ENCODE measurements at regions not wholly inside any gene's neighbourhood (a gene's known extent, or its start where the extent isn't known, plus 50 kb on each side); places are given as distances from the start of the nearest gene placed in this dataset.

DNA sequence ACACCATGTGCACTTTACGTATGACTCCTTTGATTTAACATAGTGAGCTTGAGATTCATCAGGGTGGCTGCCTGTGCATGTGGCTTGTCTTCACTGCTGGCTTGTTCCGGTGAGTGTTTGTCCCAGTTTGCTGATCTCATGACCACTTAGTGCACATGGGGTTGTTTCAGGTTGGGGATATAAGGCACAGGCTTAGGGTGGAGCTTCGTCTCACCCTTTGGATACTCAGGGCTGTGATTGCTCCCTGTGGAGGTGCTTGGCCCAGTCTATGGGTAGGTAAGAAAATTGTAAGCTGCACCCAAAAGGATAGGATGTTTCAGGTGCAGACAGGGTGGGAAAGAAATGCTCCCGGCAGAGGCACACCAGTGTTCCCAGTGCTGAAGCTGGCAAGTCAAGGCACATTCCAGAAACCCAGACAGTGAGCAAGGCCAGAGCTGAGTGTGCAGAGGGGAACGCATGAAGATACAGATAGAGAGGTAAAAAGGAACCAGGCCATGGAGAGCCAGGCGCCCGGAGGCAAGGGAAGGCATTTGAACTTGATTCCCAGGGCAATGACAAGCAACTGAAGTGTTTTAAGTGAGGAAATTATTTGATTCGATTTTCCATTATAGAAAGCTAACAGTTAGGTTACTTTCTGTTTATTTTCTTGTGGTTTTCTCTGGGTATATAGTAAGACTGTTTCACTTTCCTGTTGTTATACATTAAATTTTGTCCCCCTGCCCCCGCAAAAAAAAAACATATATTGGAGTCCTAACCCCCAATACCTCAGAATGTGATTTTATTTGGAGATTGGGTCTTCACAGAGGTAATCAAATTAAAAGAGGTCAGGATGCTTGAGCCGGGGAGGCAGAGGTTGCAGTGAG lies 289.8 kb upstream of the KLF6 start (continued):
- TF ChIP-seq, protein P1, sequence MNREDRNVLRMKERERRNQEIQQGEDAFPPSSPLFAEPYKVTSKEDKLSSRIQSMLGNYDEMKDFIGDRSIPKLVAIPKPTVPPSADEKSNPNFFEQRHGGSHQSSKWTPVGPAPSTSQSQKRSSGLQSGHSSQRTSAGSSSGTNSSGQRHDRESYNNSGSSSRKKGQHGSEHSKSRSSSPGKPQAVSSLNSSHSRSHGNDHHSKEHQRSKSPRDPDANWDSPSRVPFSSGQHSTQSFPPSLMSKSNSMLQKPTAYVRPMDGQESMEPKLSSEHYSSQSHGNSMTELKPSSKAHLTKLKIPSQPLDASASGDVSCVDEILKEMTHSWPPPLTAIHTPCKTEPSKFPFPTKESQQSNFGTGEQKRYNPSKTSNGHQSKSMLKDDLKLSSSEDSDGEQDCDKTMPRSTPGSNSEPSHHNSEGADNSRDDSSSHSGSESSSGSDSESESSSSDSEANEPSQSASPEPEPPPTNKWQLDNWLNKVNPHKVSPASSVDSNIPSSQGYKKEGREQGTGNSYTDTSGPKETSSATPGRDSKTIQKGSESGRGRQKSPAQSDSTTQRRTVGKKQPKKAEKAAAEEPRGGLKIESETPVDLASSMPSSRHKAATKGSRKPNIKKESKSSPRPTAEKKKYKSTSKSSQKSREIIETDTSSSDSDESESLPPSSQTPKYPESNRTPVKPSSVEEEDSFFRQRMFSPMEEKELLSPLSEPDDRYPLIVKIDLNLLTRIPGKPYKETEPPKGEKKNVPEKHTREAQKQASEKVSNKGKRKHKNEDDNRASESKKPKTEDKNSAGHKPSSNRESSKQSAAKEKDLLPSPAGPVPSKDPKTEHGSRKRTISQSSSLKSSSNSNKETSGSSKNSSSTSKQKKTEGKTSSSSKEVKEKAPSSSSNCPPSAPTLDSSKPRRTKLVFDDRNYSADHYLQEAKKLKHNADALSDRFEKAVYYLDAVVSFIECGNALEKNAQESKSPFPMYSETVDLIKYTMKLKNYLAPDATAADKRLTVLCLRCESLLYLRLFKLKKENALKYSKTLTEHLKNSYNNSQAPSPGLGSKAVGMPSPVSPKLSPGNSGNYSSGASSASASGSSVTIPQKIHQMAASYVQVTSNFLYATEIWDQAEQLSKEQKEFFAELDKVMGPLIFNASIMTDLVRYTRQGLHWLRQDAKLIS (CRISPR knock-in tag; IDR thresholded peaks at IDR 0.05; ENCODE audit: borderline replicate concordance), result no peak

DNA sequence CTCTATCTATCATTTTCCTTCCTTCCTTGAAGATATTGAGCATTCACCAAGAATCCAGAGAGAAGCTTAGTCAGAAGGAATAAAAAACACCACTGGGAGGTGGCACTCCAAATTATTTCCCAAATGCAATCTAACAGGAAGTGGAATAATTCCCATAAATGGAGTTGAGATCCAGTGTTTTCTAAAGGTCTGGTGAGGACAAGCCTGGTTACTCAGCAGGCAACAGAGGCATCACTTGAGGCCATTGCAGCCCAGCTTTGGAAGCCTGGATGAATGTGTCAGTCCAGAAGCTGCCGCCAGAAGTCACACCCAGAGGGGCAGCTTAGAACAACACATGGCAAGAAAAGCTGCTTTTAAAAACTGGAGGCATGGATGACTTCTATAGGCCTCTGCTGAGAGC lies 288.9 kb upstream of the KLF6 start:
- TF ChIP-seq FOXJ3 (CRISPR knock-in tag; IDR thresholded peaks at IDR 0.05; ENCODE audit: borderline replicate concordance) (no peak), USF1 (CRISPR knock-in tag; IDR thresholded peaks at IDR 0.05) (no peak), GABPB1 (CRISPR knock-in tag; IDR thresholded peaks at IDR 0.05) (no peak), PRRX2 (CRISPR knock-in tag; IDR thresholded peaks at IDR 0.05) (no peak), MYBL2 (CRISPR knock-in tag; IDR thresholded peaks at IDR 0.05) (no peak), AR (CRISPR knock-in tag; IDR thresholded peaks at IDR 0.05) (no peak), ZBTB43 (CRISPR knock-in tag; IDR thresholded peaks at IDR 0.05) (no peak), CBFB (CRISPR knock-in tag; IDR thresholded peaks at IDR 0.05; ENCODE audit: low read depth) (no peak), ATF6 (CRISPR knock-in tag; IDR thresholded peaks at IDR 0.05) (no peak), TP53 (CRISPR knock-in tag; IDR thresholded peaks at IDR 0.05) (no peak), NR2C2 (CRISPR knock-in tag; IDR thresholded peaks at IDR 0.05) (no peak), ERG (CRISPR knock-in tag; IDR thresholded peaks at IDR 0.05) (no peak), ESRRA (CRISPR knock-in tag; IDR thresholded peaks at IDR 0.05; ENCODE audit: borderline replicate concordance) (no peak), GTF2I (CRISPR knock-in tag; conservative IDR thresholded peaks at IDR 0.05) (no peak), ATF2 (CRISPR knock-in tag; IDR thresholded peaks at IDR 0.05; ENCODE audit: borderline replicate concordance, low read depth) (no peak)
- TF ChIP-seq, protein P2, sequence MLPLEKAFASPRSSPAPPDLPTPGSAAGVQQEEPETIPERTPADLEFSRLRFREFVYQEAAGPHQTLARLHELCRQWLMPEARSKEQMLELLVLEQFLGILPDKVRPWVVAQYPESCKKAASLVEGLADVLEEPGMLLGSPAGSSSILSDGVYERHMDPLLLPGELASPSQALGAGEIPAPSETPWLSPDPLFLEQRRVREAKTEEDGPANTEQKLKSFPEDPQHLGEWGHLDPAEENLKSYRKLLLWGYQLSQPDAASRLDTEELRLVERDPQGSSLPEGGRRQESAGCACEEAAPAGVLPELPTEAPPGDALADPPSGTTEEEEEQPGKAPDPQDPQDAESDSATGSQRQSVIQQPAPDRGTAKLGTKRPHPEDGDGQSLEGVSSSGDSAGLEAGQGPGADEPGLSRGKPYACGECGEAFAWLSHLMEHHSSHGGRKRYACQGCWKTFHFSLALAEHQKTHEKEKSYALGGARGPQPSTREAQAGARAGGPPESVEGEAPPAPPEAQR (CRISPR knock-in tag; IDR thresholded peaks at IDR 0.05), result no peak
- TF ChIP-seq, protein P3, sequence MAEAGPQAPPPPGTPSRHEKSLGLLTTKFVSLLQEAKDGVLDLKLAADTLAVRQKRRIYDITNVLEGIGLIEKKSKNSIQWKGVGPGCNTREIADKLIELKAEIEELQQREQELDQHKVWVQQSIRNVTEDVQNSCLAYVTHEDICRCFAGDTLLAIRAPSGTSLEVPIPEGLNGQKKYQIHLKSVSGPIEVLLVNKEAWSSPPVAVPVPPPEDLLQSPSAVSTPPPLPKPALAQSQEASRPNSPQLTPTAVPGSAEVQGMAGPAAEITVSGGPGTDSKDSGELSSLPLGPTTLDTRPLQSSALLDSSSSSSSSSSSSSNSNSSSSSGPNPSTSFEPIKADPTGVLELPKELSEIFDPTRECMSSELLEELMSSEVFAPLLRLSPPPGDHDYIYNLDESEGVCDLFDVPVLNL (CRISPR knock-in tag; IDR thresholded peaks at IDR 0.05; ENCODE audit: borderline replicate concordance, low read depth), result no peak
- ChIA-PET CTCF (no interaction called here), POLR2A (no interaction called here)
- H3K27me3 Mint-ChIP-seq (ENCODE audit: low read depth), result no peaks in the 10 kb centered on the region
- 0 out of 2 replicates have a peak, but pooled peaks cover 6% of the 10 kb centered on the region for H3K36me3 Mint-ChIP-seq
- H3K4me3 Mint-ChIP-seq, result no peak overlapping the region
- no peak for DNase-seq (ENCODE audit: low spot score)
- no peak for ATAC-seq
- H3K4me1 Mint-ChIP-seq, result peaks cover 3% of the 10 kb centered on the region
- peaks cover 17% of the 10 kb centered on the region for H3K9me3 Mint-ChIP-seq
- H3K27ac Mint-ChIP-seq, result no peak overlapping the region
